ENCODE measurements at regions not wholly inside any gene's neighbourhood (a gene's known extent, or its start where the extent isn't known, plus 50 kb on each side); places are given as distances from the start of the nearest gene placed in this dataset.

GRCh38 chr10:2079603-2080078 is 342.3 kb upstream of the ADARB2 start:
- Histone ChIP-seq H3K9me3 (ENCODE audit: control insufficient read depth in 4 of 4, low read length in 3 of 4) (no peaks in the 10 kb centered on the region), H3K27me3 (ENCODE audit: control insufficient read depth in 4 of 4, insufficient read depth in 4 of 4, low read length in 3 of 4) (no peaks in the 10 kb centered on the region), H3K4me1 (ENCODE audit: control insufficient read depth in 4 of 4, insufficient read depth in 4 of 4, low read length in 3 of 4) (peaks cover 4 to 16% (median 10%) of the 10 kb centered on the region in 4 donors), H3K9ac (ENCODE audit: low read depth in 1 of 2, low read length in 2 of 2) (no peak overlapping the region), H3K4me3 (ENCODE audit: low read depth in 1 of 3, low read length in 3 of 3) (no peak overlapping the region), H3K27ac (ENCODE audit: low read depth in 1 of 2, low read length in 2 of 2) (no peak overlapping the region), H3K36me3 (ENCODE audit: control insufficient read depth in 4 of 4, insufficient read depth in 3 of 4, low read depth in 1 of 4, low read length in 3 of 4) (no peaks in the 10 kb centered on the region)
- no peak for TF ChIP-seq ZBTB33 (IDR thresholded peaks at IDR 0.05)
- peak; percentile 99 for TF ChIP-seq SP1 (IDR thresholded peaks at IDR 0.05)
- TF ChIP-seq HNF4A (conservative IDR thresholded peaks at IDR 0.05) = peak; percentile 92 to 93
- peak; percentile 68 for TF ChIP-seq MAX (IDR thresholded peaks at IDR 0.05)
- TF ChIP-seq RAD21 (IDR thresholded peaks at IDR 0.05) = peak; percentile 18 to 39
- no peak for TF ChIP-seq TAF1 (conservative IDR thresholded peaks at IDR 0.05)
- TF ChIP-seq JUND (IDR thresholded peaks at IDR 0.05) = peak; percentile 54 to 57
- no peak for TF ChIP-seq CTCF (IDR thresholded peaks at IDR 0.05; ENCODE audit: low read depth, low read length, missing input control)
- TF ChIP-seq RXRA (IDR thresholded peaks at IDR 0.05) = peak; percentile 59 to 64
- no peak for TF ChIP-seq ATF3 (IDR thresholded peaks at IDR 0.05)
- TF ChIP-seq FOXA1 (IDR thresholded peaks at IDR 0.05) = no peak
- no peak for TF ChIP-seq GABPA (IDR thresholded peaks at IDR 0.05 in 1 of 2, conservative IDR thresholded peaks at IDR 0.05 in 1 of 2)
- peak; percentile 94 for TF ChIP-seq HNF4G (IDR thresholded peaks at IDR 0.05)
- TF ChIP-seq YY1 (IDR thresholded peaks at IDR 0.05) = peak; percentile 63
- TF ChIP-seq REST (IDR thresholded peaks at IDR 0.05) = peak; percentile 47
- peak in 1 of 2 donors; percentile 13 for TF ChIP-seq EGR1 (IDR thresholded peaks at IDR 0.05; ENCODE audit: low read depth in 2 of 2)
- TF ChIP-seq FOXA2 (IDR thresholded peaks at IDR 0.05) = no peak
- peak; percentile 37 for TF ChIP-seq NR2F2 (IDR thresholded peaks at IDR 0.05)
- whole genome bisulfite sequencing = 32% methylated on average over 4 of the region's 4 CpGs
- DNase-seq (ENCODE audit: low spot score) = no peak
